NCI-H146 treated with DMSO at 0.1 percent for 48 hours (cell line): ENCODE measurements at regions not wholly inside any gene's neighbourhood (a gene's known extent, or its start where the extent isn't known, plus 50 kb on each side); places are given as distances from the start of the nearest gene placed in this dataset.

Experiments used
- DNase-seq: peaks from one replicate; lab custom pipeline; 2025; ENCODE audit not compliant: unreplicated experiment; lab: John Stamatoyannopoulos, UW

DNA sequence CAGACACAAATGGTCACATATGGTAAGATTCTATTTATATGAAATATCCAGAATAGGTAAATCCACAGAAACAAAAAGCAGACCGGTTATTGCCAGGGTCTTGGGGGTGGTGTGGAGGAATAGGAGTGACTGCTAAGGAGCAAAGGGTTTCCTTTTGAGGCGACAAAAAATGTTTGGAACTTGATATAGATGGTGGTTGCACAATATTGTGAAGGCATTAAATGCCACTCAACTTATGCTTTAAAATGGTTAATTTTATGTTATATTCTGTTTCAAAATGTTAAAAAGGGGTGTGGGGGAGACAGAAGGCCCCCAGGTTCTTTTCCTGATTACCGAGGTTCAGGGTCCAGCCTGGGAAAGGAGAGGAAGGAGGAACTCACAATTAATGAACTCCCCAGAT is 304.4 kb downstream of the RRAGC start:
- DNase-seq, result no peak

DNA sequence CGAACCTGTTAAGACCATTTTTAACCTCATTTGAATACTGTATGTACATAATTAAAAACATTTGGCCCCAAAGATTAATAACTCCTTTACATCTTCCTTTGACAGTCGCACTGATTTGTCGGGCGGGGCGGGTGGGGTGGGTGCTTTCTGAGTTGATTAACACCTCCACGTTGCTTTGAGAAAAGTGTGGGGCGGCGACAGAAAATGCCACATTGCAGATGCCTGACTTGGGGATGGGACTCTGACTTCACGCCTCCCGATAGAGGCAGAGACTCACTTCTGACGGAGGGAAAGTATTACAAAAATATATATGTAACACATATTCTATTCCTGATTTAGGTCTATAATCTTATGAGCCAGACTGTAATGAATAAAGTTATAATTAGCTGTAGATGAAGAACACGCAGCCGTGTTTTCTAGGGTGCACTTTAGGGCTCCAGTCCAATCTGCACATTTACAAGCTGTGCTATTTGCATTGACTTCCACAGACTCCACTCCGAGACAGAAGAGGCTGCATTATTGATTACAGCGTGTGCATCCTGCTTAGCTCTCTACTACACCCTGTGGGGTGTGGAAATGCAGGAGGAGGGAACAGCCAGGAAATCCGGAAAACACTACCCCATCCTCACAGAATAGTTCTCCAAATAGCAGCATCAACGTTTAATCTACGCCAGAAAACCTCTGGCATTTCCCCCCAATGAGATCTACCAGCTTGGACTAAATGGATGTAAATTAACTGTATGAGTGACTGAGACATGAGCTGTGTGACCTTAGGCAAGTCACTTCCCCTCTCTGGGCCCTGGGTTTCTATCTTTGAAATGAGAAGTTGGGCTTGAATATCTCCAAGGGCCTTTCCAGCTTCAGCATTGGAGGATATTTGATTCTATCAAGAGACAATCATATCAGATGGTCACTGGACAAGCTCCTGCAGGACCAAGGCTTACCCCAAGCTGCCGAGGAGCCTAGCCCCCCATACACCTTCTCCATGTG is 308.0 kb downstream of the RRAGC start:
- DNase-seq, result no peak

DNA sequence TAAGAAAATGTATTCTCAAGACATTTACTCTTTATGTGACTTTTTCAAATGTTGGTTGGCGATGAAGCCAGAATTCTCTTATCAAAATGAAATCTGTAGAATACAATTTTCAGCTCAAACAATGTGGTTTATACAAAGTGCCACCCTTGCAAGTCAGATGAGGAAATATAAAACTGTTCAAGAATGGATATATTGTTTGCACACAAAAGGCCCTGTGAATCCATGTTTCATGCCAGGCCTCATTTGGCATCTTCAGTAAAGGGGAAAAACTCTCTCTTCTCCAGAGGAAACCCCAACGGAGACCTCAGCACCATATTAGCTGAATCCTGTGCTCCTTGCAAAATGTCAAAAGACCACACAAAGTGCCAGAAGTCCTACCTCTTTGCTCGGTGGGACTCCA is 310.4 kb downstream of the RRAGC start:
- no peak for DNase-seq

DNA sequence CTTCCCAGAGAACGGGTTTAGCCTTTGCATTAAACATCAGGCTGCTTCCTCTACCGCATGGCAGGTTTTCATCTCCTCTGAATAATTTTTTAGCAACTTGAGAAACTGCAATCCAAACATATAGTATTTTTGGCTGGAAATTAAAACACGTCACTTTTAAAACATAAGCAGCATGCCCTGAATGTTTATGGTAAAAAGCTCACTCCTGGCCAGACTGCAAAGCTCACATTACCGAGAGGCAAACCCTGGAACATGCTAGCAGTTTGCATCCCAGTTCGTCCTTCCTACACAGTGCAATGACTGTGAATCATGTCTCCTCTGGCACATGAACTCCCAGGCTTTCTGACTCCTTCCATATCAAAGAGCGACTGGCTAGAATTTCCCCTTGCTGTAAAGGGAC is 312.3 kb downstream of the RRAGC start:
- no peak for DNase-seq

DNA sequence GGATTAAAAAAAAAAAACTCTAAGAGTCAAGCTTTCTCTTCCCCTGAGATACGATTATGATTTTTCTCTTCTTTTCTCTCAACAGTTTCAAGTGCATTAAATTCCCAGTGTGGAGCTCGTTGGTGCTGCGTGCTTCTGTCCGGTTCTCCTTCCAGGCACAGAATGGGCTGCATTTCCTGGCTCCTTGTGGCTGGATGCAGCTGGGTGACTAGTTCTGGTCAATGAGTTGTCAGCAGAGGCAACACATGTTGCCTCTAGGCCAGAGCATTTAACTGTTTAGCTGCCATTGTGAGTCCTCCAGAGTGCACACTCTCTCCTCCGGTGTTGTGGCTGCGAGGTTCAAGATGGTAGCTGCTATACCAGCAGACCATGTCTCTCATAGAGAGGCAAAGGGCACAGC is 312.9 kb downstream of the RRAGC start:
- DNase-seq, result no peak

DNA sequence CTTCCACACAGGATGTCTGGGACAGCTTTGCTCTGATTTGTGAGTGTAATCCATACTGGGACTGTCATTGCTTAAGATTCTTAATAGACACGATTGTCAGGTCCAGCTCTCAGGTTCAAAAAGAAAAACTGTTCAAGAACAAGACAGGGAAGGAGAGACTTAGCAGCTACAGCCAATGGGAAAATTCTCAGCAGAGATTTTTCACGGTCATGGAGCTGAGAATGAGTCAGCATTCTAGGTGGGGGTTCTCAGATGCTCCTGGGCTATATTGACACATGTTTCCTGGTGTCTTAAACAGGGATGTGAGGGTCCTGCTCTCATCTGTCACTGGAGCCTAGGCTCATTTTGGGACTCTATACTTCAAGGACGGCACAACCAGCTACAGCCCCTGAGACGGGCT is 318.3 kb downstream of the RRAGC start:
- no peak for DNase-seq

DNA sequence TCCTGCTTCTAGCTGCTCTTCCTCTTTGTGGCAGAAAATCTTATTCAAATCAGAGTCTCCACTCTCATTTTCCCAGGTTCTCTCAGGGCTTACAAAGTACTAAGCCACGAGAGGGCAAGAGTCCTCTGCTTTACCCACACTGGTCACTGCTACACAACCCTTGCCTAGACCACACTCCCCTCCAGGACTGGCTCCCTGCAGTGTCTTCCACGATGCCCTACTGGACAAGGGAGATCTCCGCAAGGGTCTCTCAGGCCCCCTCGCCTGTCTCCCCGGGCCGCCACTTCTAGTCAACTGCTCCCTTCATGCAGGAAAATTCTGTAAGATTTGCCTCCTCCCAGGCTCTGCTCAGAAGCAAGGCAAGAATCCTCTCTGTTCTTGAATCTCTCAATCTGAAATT is 319.6 kb downstream of the RRAGC start:
- no peak for DNase-seq

DNA sequence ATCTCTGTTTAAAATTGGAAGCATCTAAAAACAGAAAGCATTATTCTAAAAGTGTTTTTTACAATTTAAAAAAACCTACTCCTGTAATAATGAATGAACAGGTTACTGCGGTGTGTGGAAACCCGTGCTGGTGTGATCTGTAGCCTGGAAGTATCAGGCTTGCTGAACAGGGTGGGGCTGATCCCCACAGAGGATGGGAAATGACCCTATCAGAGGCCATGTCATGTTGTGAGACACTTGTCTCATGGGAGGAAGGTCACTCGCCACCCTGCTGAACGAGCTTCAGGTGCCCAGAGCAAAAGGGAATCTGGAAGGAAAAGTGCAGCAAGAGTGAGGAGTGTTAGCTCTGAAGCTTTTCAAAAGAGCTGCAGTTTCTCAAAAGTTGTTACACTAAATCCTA is 320.7 kb downstream of the RRAGC start:
- no peak for DNase-seq

DNA sequence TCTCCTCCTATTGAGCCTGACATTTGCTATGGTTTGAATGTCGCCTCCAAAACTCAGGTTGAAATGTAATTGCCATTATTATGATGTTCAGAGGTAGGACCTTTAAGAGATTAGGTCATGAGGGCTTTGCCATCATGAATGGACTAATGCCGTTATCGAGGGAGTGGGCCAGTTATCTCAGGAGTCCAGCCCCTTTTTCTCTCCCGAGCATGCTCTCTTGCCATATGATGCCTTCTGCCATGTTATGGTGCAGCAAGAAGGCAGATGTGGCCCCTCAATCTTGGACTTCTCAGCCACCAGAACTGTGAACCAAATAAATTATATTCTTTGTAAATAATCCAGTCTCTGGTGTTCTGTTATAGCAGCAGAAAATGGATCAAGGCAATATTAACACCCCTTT is 323.5 kb downstream of the RRAGC start:
- no peak for DNase-seq

DNA sequence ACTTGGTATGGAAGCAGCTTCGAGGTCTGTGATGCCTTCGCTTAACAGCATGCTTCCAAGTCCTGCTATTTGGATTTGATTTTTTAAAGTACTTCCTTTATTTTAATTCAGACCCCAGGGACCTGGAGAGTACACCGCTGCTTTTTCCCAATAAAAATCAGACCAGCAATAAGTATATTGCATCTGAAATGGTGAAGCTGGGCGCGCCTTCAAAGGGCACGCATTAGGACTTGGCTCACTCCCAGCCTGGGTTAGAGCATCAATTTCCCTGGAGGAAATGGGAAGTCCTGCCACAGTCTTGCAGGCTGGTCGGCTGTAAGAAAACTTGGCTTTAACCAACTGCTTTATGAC is 325.1 kb downstream of the RRAGC start:
- DNase-seq, result no peak

DNA sequence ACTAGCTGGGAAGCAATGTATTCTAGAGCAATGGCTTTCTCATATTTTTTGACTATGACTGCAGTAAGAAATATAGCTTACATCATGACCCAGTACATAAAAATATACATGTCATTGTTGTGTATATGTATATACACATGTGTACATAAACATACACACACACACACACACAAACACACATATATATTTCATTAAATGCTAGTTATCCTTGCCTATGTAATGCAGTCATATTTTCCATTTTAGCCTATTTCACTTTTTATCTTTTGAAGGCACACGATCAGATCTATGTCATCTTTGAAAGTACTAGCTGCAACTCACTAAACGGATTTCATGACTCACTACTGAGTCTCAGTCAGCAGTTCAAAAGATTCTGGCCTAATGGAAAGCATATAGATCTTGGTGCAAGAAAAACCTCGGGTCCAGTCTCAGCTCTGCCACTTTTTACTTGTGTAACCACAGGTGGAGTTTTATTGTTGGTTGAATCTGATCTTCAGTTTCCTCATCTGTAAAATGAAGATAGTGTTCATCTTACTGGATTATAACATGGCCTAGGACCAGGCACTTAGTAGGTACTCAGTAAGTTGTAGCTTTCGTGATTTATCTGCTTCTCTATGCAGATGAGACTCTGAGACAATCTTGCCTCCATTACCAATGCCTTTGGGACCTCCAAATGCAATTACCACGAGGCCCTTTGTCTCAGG is 325.6 kb downstream of the RRAGC start:
- DNase-seq, result no peak

DNA sequence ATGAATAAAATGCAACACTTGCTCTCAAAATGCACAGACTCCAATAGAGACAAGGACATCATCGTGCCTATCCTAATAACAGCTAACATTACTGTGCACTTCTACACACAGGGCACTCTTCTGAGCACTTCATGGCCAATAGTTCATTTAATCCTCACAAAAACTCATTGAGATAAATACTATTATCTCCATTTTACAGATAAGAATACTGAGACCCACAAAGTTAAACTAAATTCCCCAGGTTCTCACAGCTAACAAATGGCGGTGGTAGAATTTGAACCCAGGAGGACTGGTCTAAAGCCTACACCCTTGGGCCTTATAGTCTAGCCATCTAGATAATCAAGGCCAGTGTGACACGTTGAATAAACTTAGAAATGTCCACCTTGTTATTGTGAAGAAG is 328.6 kb downstream of the RRAGC start:
- no peak for DNase-seq

DNA sequence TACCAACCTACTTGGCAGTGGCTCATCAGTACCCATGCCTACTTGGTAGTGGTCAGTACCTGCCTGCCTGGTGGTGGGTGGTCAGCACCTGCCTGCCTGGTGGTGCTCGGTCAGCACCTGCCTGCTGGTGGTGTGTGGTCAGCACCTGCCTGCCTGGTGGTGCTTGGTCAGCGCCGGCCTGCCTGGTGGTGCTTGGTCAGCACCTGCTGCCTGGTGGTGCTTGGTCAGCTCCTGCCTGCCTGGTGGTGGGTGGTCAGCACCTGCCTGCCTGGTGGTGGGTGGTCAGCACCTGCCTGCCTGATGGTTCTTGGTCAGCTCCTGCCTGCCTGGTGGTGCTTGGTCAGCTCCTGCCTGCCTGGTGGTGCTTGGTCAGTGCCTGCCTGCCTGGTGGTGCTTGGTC is 329.6 kb downstream of the RRAGC start:
- no peak for DNase-seq

DNA sequence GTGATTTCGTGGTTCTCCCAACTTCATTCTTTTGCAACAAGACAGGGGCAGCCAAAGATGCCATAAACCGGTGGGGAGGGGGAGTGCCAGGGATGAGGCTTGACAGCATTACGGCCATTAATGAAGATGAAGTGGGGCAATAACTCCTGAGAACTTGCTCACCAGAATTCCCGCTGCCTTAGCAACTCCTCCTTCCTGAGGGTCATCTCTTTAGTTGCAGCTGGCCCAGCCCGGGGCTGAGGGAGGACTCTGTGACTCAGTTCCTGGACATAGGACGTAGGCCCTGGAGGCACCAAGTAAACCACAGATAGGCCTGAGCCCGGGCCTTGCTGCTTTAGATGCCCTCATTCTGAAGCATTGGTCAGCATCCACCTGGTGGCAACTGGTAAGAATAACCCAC is 330.2 kb downstream of the RRAGC start:
- DNase-seq, result no peak

DNA sequence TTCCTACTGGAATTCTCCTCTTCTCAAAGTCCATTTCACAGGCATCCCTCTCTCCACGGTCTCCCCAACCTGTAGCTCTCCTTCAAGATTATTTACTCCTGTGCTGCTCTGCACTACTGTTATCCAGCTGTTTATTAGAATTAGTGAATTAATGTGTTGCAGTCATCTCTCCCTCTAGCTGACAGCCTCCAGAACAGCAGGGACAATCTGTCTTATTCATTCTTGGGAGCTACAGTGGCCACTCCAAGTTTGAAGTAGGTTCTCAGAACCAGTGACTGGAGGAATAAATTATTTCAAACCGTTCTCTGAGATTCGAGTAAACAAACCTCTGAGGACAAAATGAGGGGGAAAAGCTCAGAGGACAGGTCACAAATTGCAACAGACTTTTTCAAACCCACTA is 330.9 kb downstream of the RRAGC start:
- no peak for DNase-seq

DNA sequence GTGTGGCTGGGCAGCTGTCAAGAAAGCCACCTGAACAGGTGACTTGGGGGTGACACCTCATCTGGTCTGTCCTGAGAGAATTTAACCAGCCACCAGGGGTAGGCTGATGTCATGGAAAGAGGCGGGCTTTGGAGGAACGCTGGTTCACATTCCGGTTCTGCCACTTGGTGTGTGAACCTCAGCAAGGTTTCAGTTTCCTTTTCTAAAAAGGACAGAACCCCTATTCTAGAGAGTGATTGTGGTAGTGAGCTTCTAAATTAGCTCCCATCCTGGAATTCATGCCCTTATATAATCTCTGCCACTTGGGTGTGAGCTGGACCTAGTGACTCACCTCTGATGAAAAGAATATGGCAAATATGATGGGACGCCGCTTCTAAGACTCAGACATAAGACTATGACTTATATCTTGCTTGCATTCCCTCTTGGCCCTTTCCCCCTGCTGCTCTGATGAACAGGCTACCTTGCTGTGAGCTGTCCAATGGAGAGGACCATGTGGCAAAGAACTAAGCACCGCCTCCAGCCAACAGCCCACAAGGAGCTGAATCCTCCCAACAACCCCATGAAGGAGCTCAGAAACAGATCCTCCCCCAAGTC is 332.1 kb downstream of the RRAGC start:
- no peak for DNase-seq

DNA sequence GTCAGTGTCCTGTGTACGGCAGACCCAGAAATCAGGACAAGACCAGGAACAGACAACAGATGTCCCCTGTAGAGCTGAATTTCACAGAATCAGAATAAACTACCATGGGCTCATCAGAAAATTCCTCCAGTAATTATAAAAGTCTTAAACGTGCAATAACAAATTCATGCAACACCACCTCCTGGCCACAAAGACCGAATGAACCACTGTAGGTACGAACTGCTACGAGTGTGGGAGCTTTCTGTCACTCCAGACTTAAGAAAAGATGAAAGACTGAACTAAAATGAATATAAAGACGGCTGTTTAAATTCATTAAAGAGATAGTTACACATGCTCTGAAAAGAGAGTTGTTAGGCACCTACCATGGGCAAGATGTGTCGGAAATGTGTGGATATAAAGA is 333.5 kb downstream of the RRAGC start:
- no peak for DNase-seq

DNA sequence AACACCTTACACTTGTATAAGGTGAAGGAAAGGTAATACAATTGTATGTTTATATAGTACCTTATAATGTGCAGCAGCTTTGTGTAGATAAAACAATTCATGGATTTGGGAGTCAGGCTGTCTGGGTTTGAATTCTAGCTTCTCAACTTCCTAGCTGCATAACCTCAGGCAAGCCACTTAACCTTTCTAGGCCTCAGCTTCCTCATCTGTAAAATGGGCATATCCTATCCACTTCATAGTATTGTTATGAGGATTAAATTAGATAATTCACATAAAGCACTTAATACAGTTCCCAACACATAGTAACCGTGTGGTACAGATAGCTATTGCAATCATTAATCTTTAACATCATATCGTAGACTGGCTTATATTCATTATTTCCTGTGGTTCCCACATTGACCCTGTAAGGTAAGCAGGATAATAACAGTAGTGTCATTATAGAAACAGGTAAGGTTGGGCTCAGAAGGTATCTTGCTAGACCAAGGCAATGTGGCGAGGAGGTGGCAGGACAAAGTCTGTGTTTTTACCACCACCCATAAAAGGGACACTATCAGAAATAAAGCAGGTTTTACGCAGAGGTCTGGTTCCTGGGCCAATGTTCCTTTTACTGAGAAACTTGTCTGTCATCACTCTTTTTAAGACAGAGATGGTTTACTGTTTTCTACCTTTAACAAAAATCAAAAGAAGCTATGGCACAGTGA is 334.1 kb downstream of the RRAGC start:
- DNase-seq, result no peak

DNA sequence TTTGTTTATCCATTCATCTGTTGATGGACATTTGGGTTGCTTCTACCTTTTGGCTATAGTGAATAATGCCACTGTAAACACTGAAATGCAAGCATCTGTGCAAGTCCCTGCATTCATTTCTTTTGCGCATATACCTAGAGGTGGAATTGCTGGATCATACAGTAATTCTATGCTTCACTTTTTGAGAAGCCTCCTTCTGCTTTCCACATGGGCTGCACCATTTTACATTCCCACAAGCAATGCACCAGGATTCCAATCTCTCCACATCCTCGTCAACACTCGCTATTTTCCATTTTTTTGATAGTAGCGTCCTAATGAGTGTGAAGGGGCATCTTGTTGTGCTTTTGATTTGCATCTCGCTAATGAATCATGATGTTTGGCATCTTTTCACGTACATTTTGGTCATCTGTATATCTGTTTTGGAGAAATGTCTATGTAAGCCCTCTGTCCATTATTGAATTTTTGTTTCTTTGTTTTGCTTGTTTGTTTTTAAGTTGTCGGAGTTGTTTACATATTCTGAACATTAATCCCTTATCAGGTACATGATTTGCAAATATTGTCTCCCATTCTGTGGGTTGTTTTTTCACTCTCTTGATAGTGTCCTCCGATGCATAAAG is 335.4 kb downstream of the RRAGC start:
- DNase-seq, result no peak

DNA sequence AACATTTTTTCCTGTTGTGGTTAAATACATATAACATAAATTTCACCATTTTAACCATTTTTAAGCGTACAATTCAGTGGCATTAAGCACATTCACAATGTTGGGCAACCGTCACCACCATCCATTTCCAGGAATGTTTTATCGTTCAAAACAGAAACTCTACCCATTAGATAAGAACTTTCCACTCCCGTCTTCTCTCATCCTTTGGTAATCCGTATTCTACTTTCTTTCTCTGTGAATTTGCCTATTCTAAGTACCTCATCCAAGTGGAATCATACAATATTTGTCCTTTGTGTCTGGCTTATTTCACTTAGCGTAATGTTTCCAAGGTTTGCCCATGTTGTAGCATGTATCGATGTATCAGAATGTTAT is 336.0 kb downstream of the RRAGC start:
- no peak for DNase-seq

DNA sequence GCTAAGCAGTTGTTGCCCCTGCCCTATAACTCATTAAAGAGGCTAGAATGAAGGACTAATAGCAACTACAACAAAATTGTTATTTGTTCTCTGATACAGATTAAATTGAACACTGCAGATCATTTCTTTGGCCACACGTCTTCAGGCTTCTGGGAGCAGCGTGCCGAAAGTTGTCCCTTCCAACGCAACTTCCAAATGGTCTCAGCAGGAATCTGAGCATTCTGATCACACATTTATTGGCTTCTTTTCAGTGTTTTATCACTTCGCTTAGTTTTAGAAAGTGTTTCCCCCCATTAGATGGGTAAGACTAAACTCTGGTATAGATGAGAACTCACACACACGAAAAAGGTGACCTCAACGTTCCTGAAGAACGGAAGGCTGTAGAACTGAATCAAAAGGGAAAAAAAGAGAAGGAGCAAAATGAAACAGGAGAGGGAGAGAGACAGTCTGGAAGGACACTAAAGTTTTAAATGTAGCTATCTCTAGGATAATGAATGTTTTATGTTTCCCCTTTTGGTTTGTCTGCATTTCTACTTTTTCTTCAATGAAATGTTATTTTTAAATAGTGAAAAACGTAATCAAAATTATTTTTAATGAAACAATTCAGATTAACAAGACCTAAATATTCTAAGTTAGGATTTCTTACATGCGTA is 336.5 kb downstream of the RRAGC start:
- DNase-seq, result no peak
